Chondrocyte (in vitro differentiated cells): ENCODE measurements at regions not wholly inside any gene's neighbourhood (a gene's known extent, or its start where the extent isn't known, plus 50 kb on each side); places are given as distances from the start of the nearest gene placed in this dataset.

Experiments
- DNase-seq: peaks from one replicate; pipeline ENCODE4 v3.0.0; 2021; ENCODE audit warnings: mixed read lengths, low spot score
- H3K27ac Mint-ChIP-seq: one replicate; pipeline ENCODE4 v1.8.0; 2021; ENCODE audit warnings: mild to moderate bottlenecking, moderate library complexity, mixed read lengths; ENCODE audit not compliant: unreplicated experiment
- H3K27me3 Mint-ChIP-seq: 2 replicates; pipeline ENCODE4 v1.8.0; 2021; ENCODE audit warnings: low read depth, mixed read lengths
- H3K36me3 Mint-ChIP-seq: 2 replicates; pipeline ENCODE4 v1.8.0; 2021; ENCODE audit warnings: low read depth, mixed read lengths
- H3K4me1 Mint-ChIP-seq: 2 replicates; pipeline ENCODE4 v1.8.0; 2021; ENCODE audit warnings: low read depth, mild to moderate bottlenecking, mixed read lengths
- H3K4me3 Mint-ChIP-seq: one replicate; pipeline ENCODE4 v1.8.0; 2021; ENCODE audit warnings: mild to moderate bottlenecking, moderate library complexity, mixed read lengths; ENCODE audit not compliant: unreplicated experiment
- H3K9me3 Mint-ChIP-seq: 2 replicates; pipeline ENCODE4 v1.8.0; 2021; ENCODE audit warnings: low read depth, mixed read lengths
- CTCF ChIP-seq: fragments of 200-600 bp; sonication (generic); IDR thresholded peaks from 2 replicates; pipeline ENCODE4 v1.5.0; 2021; ENCODE audit warnings: antibody characterized with exemption, mild to moderate bottlenecking, moderate library complexity

- Mint-ChIP-seq H3K9me3 (no peaks in the 10 kb centered on the region), H3K27ac (no peak overlapping the region), H3K4me1 (peaks cover 69% of the 10 kb centered on the region), H3K36me3 (no peaks in the 10 kb centered on the region), H3K27me3 (no peaks in the 10 kb centered on the region), H3K4me3 (no peak overlapping the region)
- DNase-seq: no peak
- no peak for TF ChIP-seq CTCF
These were observed 86.4 kb upstream of the THBS1 start for GRCh38 chr15:39494462-39494861.

DNA sequence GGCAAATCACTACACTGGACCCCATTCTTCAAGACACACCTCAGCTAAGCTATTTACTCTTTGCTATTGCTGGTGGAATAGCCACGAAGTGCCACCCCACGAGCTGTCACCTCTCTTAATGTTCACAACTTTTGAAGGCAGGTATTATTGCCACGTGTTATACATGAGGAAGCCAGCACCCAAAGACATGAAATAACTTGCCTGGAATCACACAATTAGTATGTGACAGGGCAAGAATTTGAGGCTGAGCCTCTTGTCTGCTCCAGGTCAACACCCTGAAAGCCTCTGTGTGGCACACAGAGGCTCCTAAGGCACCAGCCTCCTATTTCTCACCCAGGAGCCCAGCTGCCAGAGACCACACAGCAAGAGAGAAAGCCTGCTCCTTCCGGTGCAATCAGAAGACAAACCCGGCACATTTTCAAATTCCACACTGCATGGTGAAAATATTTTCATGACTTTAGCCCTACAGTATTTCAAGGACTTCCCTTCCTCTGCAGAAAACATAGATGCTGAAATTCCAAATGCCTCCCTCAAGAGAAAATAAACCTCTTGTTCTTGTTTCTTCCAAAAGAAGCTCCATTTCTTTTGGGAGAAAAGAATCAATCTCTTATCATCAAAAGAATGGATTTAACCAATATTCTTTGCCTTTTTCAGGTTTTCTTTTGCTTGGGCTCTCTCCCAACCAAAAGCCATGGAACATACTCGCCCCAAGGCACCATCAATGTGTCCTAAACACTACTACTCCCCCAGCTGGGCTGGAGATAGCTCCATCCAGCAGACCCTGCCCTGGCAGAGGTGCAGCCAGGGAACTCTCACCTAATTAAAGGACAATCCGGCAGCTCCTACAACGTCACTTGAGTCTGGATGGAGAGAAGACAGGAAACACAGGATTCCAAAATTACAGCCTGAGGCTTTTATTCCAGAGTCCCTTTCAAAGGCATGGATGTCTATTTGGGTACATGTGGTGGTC is 84.7 kb upstream of the THBS1 start:
- no peak for TF ChIP-seq CTCF
- Mint-ChIP-seq H3K4me3 (no peak overlapping the region), H3K27ac (peak overlapping the region; percentile 77), H3K27me3 (no peaks in the 10 kb centered on the region), H3K9me3 (no peaks in the 10 kb centered on the region), H3K4me1 (peaks cover 70% of the 10 kb centered on the region), H3K36me3 (no peaks in the 10 kb centered on the region)
- DNase-seq: no peak

DNA sequence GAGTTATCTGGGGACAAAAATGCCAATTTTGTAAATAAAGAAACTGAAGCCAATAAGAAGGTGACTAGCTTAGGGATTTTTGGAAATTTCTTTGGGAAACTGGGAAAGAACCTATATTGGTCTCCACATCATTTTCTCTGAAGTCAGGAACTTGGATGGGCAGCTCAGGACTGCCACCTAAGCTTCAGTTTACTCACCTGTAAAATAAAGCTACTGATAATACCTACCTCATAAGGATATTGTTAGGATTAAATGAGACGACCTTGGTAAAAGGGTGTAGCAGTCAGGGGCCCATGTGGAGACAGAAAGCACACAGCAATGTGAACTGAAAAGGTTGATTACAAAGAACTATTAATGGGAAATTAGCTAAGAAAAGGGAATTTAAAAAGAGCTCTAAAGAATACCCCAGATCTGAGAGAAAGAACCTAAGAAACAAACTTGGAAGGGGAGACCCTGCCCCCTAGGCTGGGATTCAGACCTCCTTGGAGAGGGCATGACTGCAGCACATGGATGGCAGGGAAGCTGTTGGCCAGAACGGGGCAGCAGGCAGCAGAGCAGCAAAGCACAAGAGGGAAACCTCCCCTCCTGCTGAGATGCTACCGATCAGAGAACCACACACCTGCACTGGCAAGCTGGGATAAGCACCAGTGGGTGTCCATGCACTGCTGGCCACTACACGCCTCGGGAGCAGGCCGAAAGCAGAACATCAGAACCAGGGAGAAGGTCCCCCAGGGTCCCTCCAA is 83.7 kb upstream of the THBS1 start:
- H3K4me3 Mint-ChIP-seq: no peak overlapping the region
- H3K9me3 Mint-ChIP-seq: no peaks in the 10 kb centered on the region
- peaks cover 71% of the 10 kb centered on the region for H3K4me1 Mint-ChIP-seq
- H3K27me3 Mint-ChIP-seq: no peaks in the 10 kb centered on the region
- H3K36me3 Mint-ChIP-seq: no peaks in the 10 kb centered on the region
- no peak for DNase-seq
- no peak for TF ChIP-seq CTCF
- peak overlapping the region; percentile 77 for H3K27ac Mint-ChIP-seq

DNA sequence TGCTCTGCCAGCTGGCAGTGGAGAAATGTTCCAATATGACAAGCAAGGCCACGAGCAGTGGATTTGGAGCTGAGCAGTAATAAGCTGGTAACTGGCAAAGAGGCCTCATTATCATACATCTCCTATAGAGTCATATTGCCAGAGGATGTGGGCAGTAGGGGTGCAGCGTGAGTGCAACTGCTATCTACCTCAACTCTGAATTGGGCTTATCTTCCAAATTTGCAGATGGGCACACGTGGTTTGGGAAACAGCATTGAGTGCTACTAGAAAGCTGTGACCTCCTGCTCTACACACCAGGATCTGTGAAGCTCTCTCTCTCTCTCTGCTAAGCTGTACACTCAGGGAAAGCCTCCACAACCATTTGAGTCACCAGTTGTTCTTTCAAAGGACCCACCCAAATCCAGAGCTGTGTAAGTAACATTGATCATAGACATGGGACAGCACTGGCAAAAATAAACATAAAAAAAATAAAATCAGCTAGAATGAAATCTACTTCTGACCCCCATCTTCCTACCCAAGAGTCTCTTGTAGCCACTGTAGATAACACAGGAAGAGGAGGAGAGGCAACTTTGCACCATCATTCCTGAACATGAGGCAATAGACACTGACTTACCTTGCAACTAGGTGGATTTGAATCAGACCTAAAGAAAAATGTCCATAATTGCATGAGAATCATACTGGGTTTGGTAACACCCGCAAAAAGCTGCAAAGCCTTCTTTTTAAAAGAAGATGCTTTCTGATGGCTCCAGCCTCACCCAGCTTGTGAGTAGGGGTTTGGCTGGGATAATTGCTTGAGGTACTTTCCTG is 82.9 kb upstream of the THBS1 start:
- Mint-ChIP-seq H3K36me3 (no peaks in the 10 kb centered on the region), H3K4me3 (no peak overlapping the region), H3K27me3 (no peaks in the 10 kb centered on the region), H3K9me3 (no peaks in the 10 kb centered on the region), H3K27ac (peak overlapping the region; percentile 89), H3K4me1 (peaks cover 76% of the 10 kb centered on the region)
- DNase-seq: no peak
- TF ChIP-seq CTCF: no peak

DNA sequence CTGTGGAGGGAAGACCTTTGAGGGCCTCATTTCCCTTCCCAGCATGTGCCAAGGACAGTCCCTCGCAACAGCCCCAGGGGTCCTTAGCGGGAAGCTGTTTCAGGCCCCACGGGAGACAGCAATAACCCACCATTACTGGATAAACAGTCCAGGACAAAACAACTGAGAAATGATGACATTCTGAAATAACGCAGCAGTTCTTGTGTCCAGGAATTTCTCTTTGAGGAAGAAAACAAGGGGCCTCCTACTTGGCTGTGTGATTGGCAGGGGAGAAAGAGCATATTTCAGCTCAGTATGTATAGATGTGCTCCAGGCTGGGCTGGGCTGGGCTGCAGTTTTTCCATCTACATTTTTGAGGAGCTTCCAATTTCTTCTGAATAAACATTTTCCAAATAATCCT is 82.2 kb upstream of the THBS1 start:
- Mint-ChIP-seq H3K27me3 (no peaks in the 10 kb centered on the region), H3K9me3 (no peaks in the 10 kb centered on the region), H3K36me3 (no peaks in the 10 kb centered on the region), H3K27ac (peak overlapping the region; percentile 89), H3K4me1 (peaks cover 78% of the 10 kb centered on the region), H3K4me3 (no peak overlapping the region)
- no peak for TF ChIP-seq CTCF
- no peak for DNase-seq
